A549 (cell line): ENCODE measurements at regions not wholly inside any gene's neighbourhood (a gene's known extent, or its start where the extent isn't known, plus 50 kb on each side); places are given as distances from the start of the nearest gene placed in this dataset.

Experiments
- MAZ ChIP-seq: fragments of 150-350 bp; IDR thresholded peaks from 2 replicates; pipeline ENCODE4 v1.6.1; 2014; ENCODE audit warnings: antibody characterized with exemption, low read depth, low read length, borderline replicate concordance
- POLR2A ChIP-seq: IDR thresholded peaks from 2 replicates; pipeline ENCODE4 v1.6.1; 2012; ENCODE audit warnings: mild to moderate bottlenecking, low read length
- TF ChIP-seq, protein P1 (sequence below): fragments of >200 bp; sonication (Bioruptor Twin); formaldehyde crosslinking; IDR thresholded peaks from 3 replicates; pipeline ENCODE4 v1.5.1; 2016
- TF ChIP-seq, protein P2 (sequence below): fragments of 200-600 bp; sonication (generic); IDR thresholded peaks from 2 replicates; pipeline ENCODE4 v1.6.1; 2016; ENCODE audit warnings: antibody characterized with exemption, mild to moderate bottlenecking, moderate library complexity

DNA sequence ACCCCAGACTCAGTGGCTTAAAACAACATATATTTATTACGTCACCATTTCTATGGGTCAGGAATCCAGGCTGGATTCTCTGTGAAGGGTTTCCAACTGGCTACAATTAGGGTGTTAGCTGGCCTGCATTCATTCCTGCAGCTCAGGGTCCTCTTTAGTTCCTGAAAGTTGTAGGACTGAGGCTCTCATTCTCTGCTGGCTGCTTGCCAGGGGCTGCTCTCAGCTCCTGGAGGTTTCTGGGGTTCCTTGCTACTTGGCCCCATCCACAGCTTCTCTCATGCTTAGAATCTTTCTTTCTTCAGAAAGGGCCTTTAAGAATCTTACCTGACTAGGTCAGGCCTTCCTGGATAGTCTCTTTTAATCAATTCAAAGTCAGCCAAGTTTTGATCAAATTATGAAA lies 424.6 kb downstream of the GADD45G start:
- TF ChIP-seq, protein P1, sequence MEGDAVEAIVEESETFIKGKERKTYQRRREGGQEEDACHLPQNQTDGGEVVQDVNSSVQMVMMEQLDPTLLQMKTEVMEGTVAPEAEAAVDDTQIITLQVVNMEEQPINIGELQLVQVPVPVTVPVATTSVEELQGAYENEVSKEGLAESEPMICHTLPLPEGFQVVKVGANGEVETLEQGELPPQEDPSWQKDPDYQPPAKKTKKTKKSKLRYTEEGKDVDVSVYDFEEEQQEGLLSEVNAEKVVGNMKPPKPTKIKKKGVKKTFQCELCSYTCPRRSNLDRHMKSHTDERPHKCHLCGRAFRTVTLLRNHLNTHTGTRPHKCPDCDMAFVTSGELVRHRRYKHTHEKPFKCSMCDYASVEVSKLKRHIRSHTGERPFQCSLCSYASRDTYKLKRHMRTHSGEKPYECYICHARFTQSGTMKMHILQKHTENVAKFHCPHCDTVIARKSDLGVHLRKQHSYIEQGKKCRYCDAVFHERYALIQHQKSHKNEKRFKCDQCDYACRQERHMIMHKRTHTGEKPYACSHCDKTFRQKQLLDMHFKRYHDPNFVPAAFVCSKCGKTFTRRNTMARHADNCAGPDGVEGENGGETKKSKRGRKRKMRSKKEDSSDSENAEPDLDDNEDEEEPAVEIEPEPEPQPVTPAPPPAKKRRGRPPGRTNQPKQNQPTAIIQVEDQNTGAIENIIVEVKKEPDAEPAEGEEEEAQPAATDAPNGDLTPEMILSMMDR = no peak
- no peak for TF ChIP-seq MAZ
- no peak for TF ChIP-seq POLR2A
- TF ChIP-seq, protein P2, sequence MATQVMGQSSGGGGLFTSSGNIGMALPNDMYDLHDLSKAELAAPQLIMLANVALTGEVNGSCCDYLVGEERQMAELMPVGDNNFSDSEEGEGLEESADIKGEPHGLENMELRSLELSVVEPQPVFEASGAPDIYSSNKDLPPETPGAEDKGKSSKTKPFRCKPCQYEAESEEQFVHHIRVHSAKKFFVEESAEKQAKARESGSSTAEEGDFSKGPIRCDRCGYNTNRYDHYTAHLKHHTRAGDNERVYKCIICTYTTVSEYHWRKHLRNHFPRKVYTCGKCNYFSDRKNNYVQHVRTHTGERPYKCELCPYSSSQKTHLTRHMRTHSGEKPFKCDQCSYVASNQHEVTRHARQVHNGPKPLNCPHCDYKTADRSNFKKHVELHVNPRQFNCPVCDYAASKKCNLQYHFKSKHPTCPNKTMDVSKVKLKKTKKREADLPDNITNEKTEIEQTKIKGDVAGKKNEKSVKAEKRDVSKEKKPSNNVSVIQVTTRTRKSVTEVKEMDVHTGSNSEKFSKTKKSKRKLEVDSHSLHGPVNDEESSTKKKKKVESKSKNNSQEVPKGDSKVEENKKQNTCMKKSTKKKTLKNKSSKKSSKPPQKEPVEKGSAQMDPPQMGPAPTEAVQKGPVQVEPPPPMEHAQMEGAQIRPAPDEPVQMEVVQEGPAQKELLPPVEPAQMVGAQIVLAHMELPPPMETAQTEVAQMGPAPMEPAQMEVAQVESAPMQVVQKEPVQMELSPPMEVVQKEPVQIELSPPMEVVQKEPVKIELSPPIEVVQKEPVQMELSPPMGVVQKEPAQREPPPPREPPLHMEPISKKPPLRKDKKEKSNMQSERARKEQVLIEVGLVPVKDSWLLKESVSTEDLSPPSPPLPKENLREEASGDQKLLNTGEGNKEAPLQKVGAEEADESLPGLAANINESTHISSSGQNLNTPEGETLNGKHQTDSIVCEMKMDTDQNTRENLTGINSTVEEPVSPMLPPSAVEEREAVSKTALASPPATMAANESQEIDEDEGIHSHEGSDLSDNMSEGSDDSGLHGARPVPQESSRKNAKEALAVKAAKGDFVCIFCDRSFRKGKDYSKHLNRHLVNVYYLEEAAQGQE = no peak
